ENCODE measurements at regions not wholly inside any gene's neighbourhood (a gene's known extent, or its start where the extent isn't known, plus 50 kb on each side); places are given as distances from the start of the nearest gene placed in this dataset.

- Histone ChIP-seq H3K27me3 (ENCODE audit: low read length) (0 out of 2 replicates have a peak, but pooled peaks cover 1% of the 10 kb centered on the region), H3K4me3 (ENCODE audit: insufficient read depth, low read length, poor library complexity, severe bottlenecking) (no peak overlapping the region), H3K27ac (ENCODE audit: low read depth, low read length) (no peak overlapping the region), H3K4me2 (ENCODE audit: low read depth, low read length, poor library complexity, severe bottlenecking) (no peak overlapping the region), H3K79me2 (ENCODE audit: insufficient read depth, low read length) (no peaks in the 10 kb centered on the region), H3K36me3 (ENCODE audit: low read length) (no peaks in the 10 kb centered on the region), H3K9me2 (replicated peaks; ENCODE audit: insufficient read depth, low read length) (no peaks in the 10 kb centered on the region), H3K9ac (ENCODE audit: low read length) (no peak overlapping the region), H2AFZ (ENCODE audit: low read depth, low read length, severe bottlenecking) (no peak overlapping the region), H3F3A (ENCODE audit: insufficient read depth) (no peaks in the 10 kb centered on the region), H4K20me1 (ENCODE audit: low read depth, low read length) (no peaks in the 10 kb centered on the region), H3K9me3 (ENCODE audit: insufficient read depth, low read length) (no peaks in the 10 kb centered on the region)
- TF ChIP-seq CTCF (IDR thresholded peaks at IDR 0.05; ENCODE audit: insufficient read depth, low read length, poor library complexity, severe bottlenecking) = no peak
- TF ChIP-seq EZH2phosphoT487 (conservative IDR thresholded peaks at IDR 0.05; ENCODE audit: low read length) = no peak
Measured at GRCh38 chr2:217520356-217521010, 482.3 kb downstream of the TNS1 start.

- no peaks in the 10 kb centered on the region for H3K79me2 ChIP-seq (ENCODE audit: insufficient read depth, low read length)
- TF ChIP-seq CTCF (IDR thresholded peaks at IDR 0.05; ENCODE audit: insufficient read depth, low read length, poor library complexity, severe bottlenecking) (no peak), EZH2phosphoT487 (conservative IDR thresholded peaks at IDR 0.05; ENCODE audit: low read length) (no peak)
- no peak overlapping the region for H3K4me3 ChIP-seq (ENCODE audit: insufficient read depth, low read length, poor library complexity, severe bottlenecking)
- no peak overlapping the region for H3K4me2 ChIP-seq (ENCODE audit: low read depth, low read length, poor library complexity, severe bottlenecking)
- H2AFZ ChIP-seq (ENCODE audit: low read depth, low read length, severe bottlenecking) = no peak overlapping the region
- H3F3A ChIP-seq (ENCODE audit: insufficient read depth) = no peaks in the 10 kb centered on the region
- no peaks in the 10 kb centered on the region for H3K36me3 ChIP-seq (ENCODE audit: low read length)
- H3K27ac ChIP-seq (ENCODE audit: low read depth, low read length) = no peak overlapping the region
- no peaks in the 10 kb centered on the region for H4K20me1 ChIP-seq (ENCODE audit: low read depth, low read length)
- 0 out of 2 replicates have a peak, but pooled peaks cover 4% of the 10 kb centered on the region for H3K27me3 ChIP-seq (ENCODE audit: low read length)
- H3K9me3 ChIP-seq (ENCODE audit: insufficient read depth, low read length) = no peaks in the 10 kb centered on the region
- no peak overlapping the region for H3K9ac ChIP-seq (ENCODE audit: low read length)
- no peaks in the 10 kb centered on the region for H3K9me2 ChIP-seq (replicated peaks; ENCODE audit: insufficient read depth, low read length)
Measured at GRCh38 chr2:217517402-217517801, 485.4 kb downstream of the TNS1 start.

GRCh38 chr2:217515615-217516309, 487.0 kb downstream of the TNS1 start:
- H2AFZ ChIP-seq (ENCODE audit: low read depth, low read length, severe bottlenecking) = no peak overlapping the region
- no peaks in the 10 kb centered on the region for H4K20me1 ChIP-seq (ENCODE audit: low read depth, low read length)
- no peaks in the 10 kb centered on the region for H3K9me2 ChIP-seq (replicated peaks; ENCODE audit: insufficient read depth, low read length)
- no peak overlapping the region for H3K4me3 ChIP-seq (ENCODE audit: insufficient read depth, low read length, poor library complexity, severe bottlenecking)
- 0 out of 2 replicates have a peak, but pooled peaks cover 4% of the 10 kb centered on the region for H3K27me3 ChIP-seq (ENCODE audit: low read length)
- no peak overlapping the region for H3K27ac ChIP-seq (ENCODE audit: low read depth, low read length)
- TF ChIP-seq CTCF (IDR thresholded peaks at IDR 0.05; ENCODE audit: insufficient read depth, low read length, poor library complexity, severe bottlenecking) (no peak), EZH2phosphoT487 (conservative IDR thresholded peaks at IDR 0.05; ENCODE audit: low read length) (no peak)
- H3K36me3 ChIP-seq (ENCODE audit: low read length) = no peaks in the 10 kb centered on the region
- no peak overlapping the region for H3K9ac ChIP-seq (ENCODE audit: low read length)
- H3K9me3 ChIP-seq (ENCODE audit: insufficient read depth, low read length) = no peaks in the 10 kb centered on the region
- H3K79me2 ChIP-seq (ENCODE audit: insufficient read depth, low read length) = no peaks in the 10 kb centered on the region
- H3F3A ChIP-seq (ENCODE audit: insufficient read depth) = no peaks in the 10 kb centered on the region
- H3K4me2 ChIP-seq (ENCODE audit: low read depth, low read length, poor library complexity, severe bottlenecking) = no peak overlapping the region

All from SU-DHL-6 (cell line).